ENCODE measurements at regions not wholly inside any gene's neighbourhood (a gene's known extent, or its start where the extent isn't known, plus 50 kb on each side); places are given as distances from the start of the nearest gene placed in this dataset.
"Not testable (repeated sequence)": the region's sequence is repeated elsewhere in the genome, so short reads cannot be mapped to it uniquely, and the experiment has no call there.

- DNase-seq = no peak
Measured at GRCh38 chr2:235413064-235413463, 80.8 kb upstream of the AGAP1 start.

DNA sequence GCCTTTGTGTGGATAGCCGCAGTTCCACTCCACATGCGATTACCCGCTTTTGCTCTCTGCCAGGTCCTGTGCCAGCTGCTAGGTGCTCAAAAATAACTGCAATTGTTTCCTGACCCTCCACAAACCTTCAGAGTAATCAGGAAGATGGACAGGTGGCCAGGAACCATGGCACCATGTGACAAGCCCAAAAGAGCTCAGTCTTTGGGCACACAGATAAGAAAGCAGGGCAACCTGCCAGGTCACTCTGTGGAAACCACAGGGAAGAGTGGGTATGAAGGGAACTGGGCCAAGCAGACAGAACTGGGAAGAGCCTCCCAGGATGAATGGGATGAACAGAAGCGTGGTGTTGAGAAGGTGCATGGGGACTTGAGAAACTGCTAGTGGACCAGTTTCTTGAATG, 79.4 kb upstream of the AGAP1 start:
- no peak for DNase-seq

- DNase-seq = no peak
Measured at GRCh38 chr2:235416858-235417499, 76.9 kb upstream of the AGAP1 start.

- DNase-seq = no peak
Measured at GRCh38 chr2:235418918-235419317, 74.9 kb upstream of the AGAP1 start.

GRCh38 chr2:235419996-235420395, 73.8 kb upstream of the AGAP1 start:
- no peak for DNase-seq

GRCh38 chr2:235421618-235422017, 72.2 kb upstream of the AGAP1 start:
- DNase-seq = no peak

- no peak for DNase-seq
Measured at GRCh38 chr2:235430366-235431083, 63.3 kb upstream of the AGAP1 start.

DNA sequence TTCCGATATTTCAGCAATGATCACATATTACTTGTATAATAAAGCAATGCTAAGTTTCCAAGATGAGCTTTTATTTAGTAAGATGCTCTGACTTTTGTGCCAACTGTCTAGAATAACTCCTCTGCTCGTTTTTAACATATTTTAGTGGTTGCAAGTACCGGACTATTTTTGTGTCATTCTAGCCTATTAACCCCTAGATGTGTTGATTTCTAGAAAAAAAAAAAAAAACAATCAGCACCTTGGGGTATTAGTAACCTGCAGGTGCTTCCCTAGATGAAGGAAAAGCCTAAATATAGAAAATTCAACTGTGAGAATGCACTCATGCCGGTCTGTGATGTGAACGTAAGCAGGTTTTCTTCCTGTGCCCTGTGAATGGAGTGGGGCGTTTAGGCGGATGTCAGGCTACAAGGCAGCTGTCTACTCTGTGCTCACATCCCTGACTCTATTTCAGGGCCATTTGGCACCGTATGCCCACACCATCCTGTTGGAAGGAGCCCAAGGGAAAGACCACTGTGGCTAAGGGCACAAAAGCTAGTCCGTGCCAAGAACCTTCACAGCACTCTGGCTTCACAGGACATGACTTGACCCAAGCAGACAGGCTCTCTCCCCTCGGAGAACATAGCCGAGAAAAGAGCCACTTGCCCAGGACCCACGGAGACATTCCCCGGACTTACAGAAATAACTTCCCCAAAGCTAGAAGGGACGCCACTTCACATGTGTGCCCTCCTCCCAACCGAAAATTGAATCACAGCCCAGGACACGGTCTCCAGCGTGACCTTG, 60.9 kb upstream of the AGAP1 start:
- DNase-seq = no peak

- no peak for DNase-seq
Measured at GRCh38 chr2:235433860-235434259, 60.0 kb upstream of the AGAP1 start.

GRCh38 chr2:235439959-235440662, 53.7 kb upstream of the AGAP1 start:
- DNase-seq = no peak

DNA sequence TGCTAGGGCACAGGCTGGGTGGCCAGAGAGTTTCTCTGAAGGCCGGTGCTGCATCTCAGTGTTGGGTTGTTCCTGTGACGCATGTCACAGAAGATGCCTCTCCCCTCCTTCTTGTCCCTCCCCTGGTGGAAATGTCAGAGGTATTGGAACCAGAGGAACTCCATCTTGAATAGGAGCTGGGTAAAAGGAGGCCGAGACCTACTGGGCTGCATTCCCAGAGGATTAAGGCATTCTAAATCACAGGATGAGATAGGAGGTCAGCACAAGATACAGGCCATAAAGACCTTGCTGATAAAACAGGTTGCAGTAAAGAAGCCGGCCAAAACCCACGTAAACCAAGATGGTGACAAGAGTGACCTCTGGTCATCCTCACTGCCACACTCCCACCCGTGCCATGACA, 50.3 kb upstream of the AGAP1 start:
- not testable (repeated sequence) for DNase-seq
